ENCODE measurements at regions not wholly inside any gene's neighbourhood (a gene's known extent, or its start where the extent isn't known, plus 50 kb on each side); places are given as distances from the start of the nearest gene placed in this dataset.

GRCh38 chr7:15778191-15778590, 91.7 kb upstream of the MEOX2 start (continued):
- TF ChIP-seq REST (IDR thresholded peaks at IDR 0.05; ENCODE audit: unreplicated experiment) (no peak), ZNF114 (CRISPR knock-in tag; IDR thresholded peaks at IDR 0.05) (no peak), EZH2phosphoT487 (IDR thresholded peaks at IDR 0.05; ENCODE audit: unreplicated experiment) (no peak), CREB1 (CRISPR knock-in tag; IDR thresholded peaks at IDR 0.05; ENCODE audit: low read depth) (no peak), ZNF331 (CRISPR knock-in tag; IDR thresholded peaks at IDR 0.05; ENCODE audit: low read depth) (no peak), EZH2 (IDR thresholded peaks at IDR 0.05; ENCODE audit: low read depth, unreplicated experiment) (no peak), NANOG (IDR thresholded peaks at IDR 0.05; ENCODE audit: borderline replicate concordance) (no peak)

- no peak overlapping the region for H3K27ac ChIP-seq (ENCODE audit: low read depth)
- TF ChIP-seq REST (IDR thresholded peaks at IDR 0.05; ENCODE audit: unreplicated experiment), result no peak
- no peak for TF ChIP-seq CREB1 (CRISPR knock-in tag; IDR thresholded peaks at IDR 0.05; ENCODE audit: low read depth)
- no peak for TF ChIP-seq ZNF462 (CRISPR knock-in tag; IDR thresholded peaks at IDR 0.05)
- TF ChIP-seq ZNF331 (CRISPR knock-in tag; IDR thresholded peaks at IDR 0.05; ENCODE audit: low read depth), result no peak
- no peak for TF ChIP-seq ZNF114 (CRISPR knock-in tag; IDR thresholded peaks at IDR 0.05)
- no peak for TF ChIP-seq NANOG (IDR thresholded peaks at IDR 0.05; ENCODE audit: borderline replicate concordance)
- TF ChIP-seq JUNB (IDR thresholded peaks at IDR 0.05; ENCODE audit: unreplicated experiment), result no peak
- TF ChIP-seq CTCF (conservative IDR thresholded peaks at IDR 0.05; ENCODE audit: low read depth in 2 of 2), result no peak
These were observed 79.3 kb upstream of the MEOX2 start for GRCh38 chr7:15765753-15766152.

More at GRCh38 chr7:15765753-15766152, 79.3 kb upstream of the MEOX2 start:
- Histone ChIP-seq H3K9me2 (ENCODE audit: insufficient read depth) (no peaks in the 10 kb centered on the region), H3K4me1 (ENCODE audit: insufficient read depth) (no peaks in the 10 kb centered on the region), H3K4me2 (no peak overlapping the region), H3K36me3 (ENCODE audit: insufficient read depth) (no peaks in the 10 kb centered on the region), H3K79me2 (replicated peaks; ENCODE audit: insufficient read depth) (no peaks in the 10 kb centered on the region), H3F3A (replicated peaks; ENCODE audit: low read depth) (no peaks in the 10 kb centered on the region), H2AFZ (peak overlapping the region; percentile 61), H4K20me1 (replicated peaks; ENCODE audit: insufficient read depth) (no peaks in the 10 kb centered on the region), H3K27me3 (ENCODE audit: insufficient read depth) (no peaks in the 10 kb centered on the region), H3K4me3 (no peak overlapping the region)
- no peak overlapping the region for H3K27ac Mint-ChIP-seq
- H3K9me3 Mint-ChIP-seq, result no peaks in the 10 kb centered on the region
- peaks cover 2% of the 10 kb centered on the region for H3K27me3 Mint-ChIP-seq (ENCODE audit: insufficient read depth, low read depth, poor library complexity)
- H3K4me3 Mint-ChIP-seq, result no peak overlapping the region
- H3K36me3 Mint-ChIP-seq (ENCODE audit: low read depth), result no peaks in the 10 kb centered on the region
- H3K4me1 Mint-ChIP-seq, result no peaks in the 10 kb centered on the region
- DNase-seq (ENCODE audit: low spot score) (no peak), ATAC-seq (no peak)

All from GM23338 (cell line).